ENCODE measurements at regions not wholly inside any gene's neighbourhood (a gene's known extent, or its start where the extent isn't known, plus 50 kb on each side); places are given as distances from the start of the nearest gene placed in this dataset.

DNA sequence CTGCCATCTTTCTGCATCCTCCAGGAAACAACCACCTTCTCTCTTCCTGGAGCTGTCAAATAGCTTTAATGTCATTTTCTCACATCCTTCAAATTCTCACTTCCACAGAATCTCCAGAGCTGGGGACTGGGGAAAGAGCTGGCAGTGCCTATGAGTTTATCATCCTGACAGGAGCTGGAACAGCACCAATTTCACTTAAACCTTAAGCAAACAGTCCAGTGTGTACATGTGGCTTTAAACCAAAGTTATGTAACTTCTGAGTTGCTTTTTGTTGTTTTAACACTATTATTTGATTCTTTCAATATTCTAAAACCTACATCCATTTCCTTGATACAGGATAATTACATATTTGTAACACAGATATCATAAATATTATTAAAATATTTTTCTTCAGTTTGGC is 331.5 kb upstream of the ARGLU1 start:
- TF ChIP-seq, protein P1, sequence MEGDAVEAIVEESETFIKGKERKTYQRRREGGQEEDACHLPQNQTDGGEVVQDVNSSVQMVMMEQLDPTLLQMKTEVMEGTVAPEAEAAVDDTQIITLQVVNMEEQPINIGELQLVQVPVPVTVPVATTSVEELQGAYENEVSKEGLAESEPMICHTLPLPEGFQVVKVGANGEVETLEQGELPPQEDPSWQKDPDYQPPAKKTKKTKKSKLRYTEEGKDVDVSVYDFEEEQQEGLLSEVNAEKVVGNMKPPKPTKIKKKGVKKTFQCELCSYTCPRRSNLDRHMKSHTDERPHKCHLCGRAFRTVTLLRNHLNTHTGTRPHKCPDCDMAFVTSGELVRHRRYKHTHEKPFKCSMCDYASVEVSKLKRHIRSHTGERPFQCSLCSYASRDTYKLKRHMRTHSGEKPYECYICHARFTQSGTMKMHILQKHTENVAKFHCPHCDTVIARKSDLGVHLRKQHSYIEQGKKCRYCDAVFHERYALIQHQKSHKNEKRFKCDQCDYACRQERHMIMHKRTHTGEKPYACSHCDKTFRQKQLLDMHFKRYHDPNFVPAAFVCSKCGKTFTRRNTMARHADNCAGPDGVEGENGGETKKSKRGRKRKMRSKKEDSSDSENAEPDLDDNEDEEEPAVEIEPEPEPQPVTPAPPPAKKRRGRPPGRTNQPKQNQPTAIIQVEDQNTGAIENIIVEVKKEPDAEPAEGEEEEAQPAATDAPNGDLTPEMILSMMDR (IDR thresholded peaks at IDR 0.05), result no peak
- TF ChIP-seq POLR2A (IDR thresholded peaks at IDR 0.05), result no peak
